NB4 (cell line): ENCODE measurements at regions not wholly inside any gene's neighbourhood (a gene's known extent, or its start where the extent isn't known, plus 50 kb on each side); places are given as distances from the start of the nearest gene placed in this dataset.

Experiments
- CTCF ChIP-seq: IDR thresholded peaks from one replicate; pipeline ENCODE4 v1.5.1; 2012; ENCODE audit warnings: low read depth, low read length
- MYC ChIP-seq: IDR thresholded peaks from 2 replicates; pipeline ENCODE4 v1.6.1; 2011; ENCODE audit warnings: low read depth, low read length
- POLR2A ChIP-seq: IDR thresholded peaks from 2 replicates; pipeline ENCODE4 v1.6.1; 2011; ENCODE audit warnings: mild to moderate bottlenecking; ENCODE audit not compliant: insufficient read length; ENCODE audit errors: extremely low read depth
- TF ChIP-seq, protein P1 (sequence below): IDR thresholded peaks from 2 replicates; pipeline ENCODE4 v1.6.1; 2011; ENCODE audit warnings: low read depth, low read length

- TF ChIP-seq POLR2A (no peak), CTCF (no peak), MYC (no peak)
- TF ChIP-seq, protein P1, sequence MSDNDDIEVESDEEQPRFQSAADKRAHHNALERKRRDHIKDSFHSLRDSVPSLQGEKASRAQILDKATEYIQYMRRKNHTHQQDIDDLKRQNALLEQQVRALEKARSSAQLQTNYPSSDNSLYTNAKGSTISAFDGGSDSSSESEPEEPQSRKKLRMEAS, result no peak
These were observed 567.5 kb upstream of the IMPG1 start for GRCh38 chr6:76639941-76640340.
